H9 (cell line): ENCODE measurements at regions not wholly inside any gene's neighbourhood (a gene's known extent, or its start where the extent isn't known, plus 50 kb on each side); places are given as distances from the start of the nearest gene placed in this dataset.

Experiments
- DNase-seq: peaks from one replicate; pipeline ENCODE4 v3.0.0-alpha.2; 2017
- H2AFZ ChIP-seq: one replicate; pipeline ENCODE4 v1.6.1; 2013; ENCODE audit warnings: mild to moderate bottlenecking, low read length, control low read depth, moderate library complexity
- H2AK5ac ChIP-seq: 2 replicates; pipeline ENCODE4 v1.6.1; 2013; ENCODE audit warnings: low read length, control low read depth, mixed read lengths; ENCODE audit not compliant: insufficient read length
- H2BK120ac ChIP-seq: one replicate; pipeline ENCODE4 v1.6.1; 2013; ENCODE audit warnings: low read depth, mild to moderate bottlenecking, low read length, control low read depth, inconsistent platforms; ENCODE audit not compliant: poor library complexity, severe bottlenecking
- H2BK12ac ChIP-seq: 2 replicates; pipeline ENCODE4 v1.6.1; 2013; ENCODE audit warnings: low read length, control low read depth, mixed read lengths, low read depth; ENCODE audit not compliant: insufficient read length
- H2BK15ac ChIP-seq: 2 replicates; pipeline ENCODE4 v1.6.1; 2013; ENCODE audit warnings: low read depth, low read length, control low read depth
- H2BK20ac ChIP-seq: one replicate; pipeline ENCODE4 v1.6.1; 2013; ENCODE audit warnings: low read depth, mild to moderate bottlenecking, low read length, control low read depth, inconsistent platforms; ENCODE audit not compliant: poor library complexity, severe bottlenecking
- H2BK5ac ChIP-seq: 2 replicates; pipeline ENCODE4 v1.6.1; 2013; ENCODE audit warnings: low read length, control low read depth, mixed read lengths; ENCODE audit not compliant: insufficient read length
- H3K14ac ChIP-seq: 2 replicates; pipeline ENCODE4 v1.6.1; 2013; ENCODE audit warnings: low read length, control low read depth; ENCODE audit not compliant: insufficient read depth
- H3K18ac ChIP-seq: 2 replicates; pipeline ENCODE4 v1.6.1; 2013; ENCODE audit warnings: low read depth, mild to moderate bottlenecking, mixed read lengths, low read length, control low read depth; ENCODE audit not compliant: insufficient read length
- H3K23ac ChIP-seq: 2 replicates; pipeline ENCODE4 v1.6.1; 2013; ENCODE audit warnings: low read length, control low read depth, mixed read lengths, low read depth; ENCODE audit not compliant: insufficient read length
- H3K23me2 ChIP-seq: 2 replicates; pipeline ENCODE4 v1.6.1; 2013; ENCODE audit warnings: low read depth, mild to moderate bottlenecking, mixed read lengths, low read length, control low read depth; ENCODE audit not compliant: insufficient read length, poor library complexity, severe bottlenecking
- H3K27ac ChIP-seq: 2 replicates; pipeline ENCODE4 v1.5.1; 2013; ENCODE audit warnings: low read length, control low read depth, mixed read lengths, low read depth; ENCODE audit not compliant: insufficient read length
- H3K27me3 ChIP-seq: 2 replicates; pipeline ENCODE4 v1.6.1; 2013; ENCODE audit warnings: low read length, control low read depth, inconsistent platforms; ENCODE audit not compliant: insufficient read depth
- H3K4ac ChIP-seq: 2 replicates; pipeline ENCODE4 v1.6.1; 2013; ENCODE audit warnings: low read depth, mild to moderate bottlenecking, control low read depth, inconsistent platforms, low read length, moderate library complexity
- H3K4me1 ChIP-seq: 2 replicates; pipeline ENCODE4 v1.6.1; 2013; ENCODE audit warnings: low read length, control low read depth, inconsistent platforms; ENCODE audit not compliant: insufficient read depth
- H3K4me2 ChIP-seq: 2 replicates; pipeline ENCODE4 v1.6.1; 2013; ENCODE audit warnings: low read length, control low read depth, mixed read lengths; ENCODE audit not compliant: insufficient read length, insufficient read depth
- H3K56ac ChIP-seq: 2 replicates; pipeline ENCODE4 v1.6.1; 2013; ENCODE audit warnings: low read depth, mild to moderate bottlenecking, mixed read lengths, low read length, control low read depth; ENCODE audit not compliant: insufficient read length
- H3K79me1 ChIP-seq: 2 replicates; pipeline ENCODE4 v1.6.1; 2013; ENCODE audit warnings: low read depth, mild to moderate bottlenecking, moderate library complexity, low read length, control low read depth, inconsistent platforms; ENCODE audit not compliant: insufficient read depth, poor library complexity, severe bottlenecking
- H3K79me2 ChIP-seq: 2 replicates; pipeline ENCODE4 v1.6.1; 2013; ENCODE audit warnings: low read length, control low read depth, inconsistent platforms; ENCODE audit not compliant: insufficient read depth
- H3K9ac ChIP-seq: 2 replicates; pipeline ENCODE4 v1.6.1; 2013; ENCODE audit warnings: low read length, control low read depth, mixed read lengths; ENCODE audit not compliant: insufficient read length; ENCODE audit errors: extremely low read depth
- H3K9me3 ChIP-seq: one replicate; pipeline ENCODE4 v1.6.1; 2013; ENCODE audit warnings: low read depth, low read length, inconsistent platforms; ENCODE audit not compliant: control insufficient read depth
- H3T11ph ChIP-seq: one replicate; pipeline ENCODE4 v1.6.1; 2013; ENCODE audit warnings: mild to moderate bottlenecking, low read length, control low read depth, inconsistent platforms
- H4K20me1 ChIP-seq: one replicate; pipeline ENCODE4 v1.6.1; 2013; ENCODE audit not compliant: control insufficient read depth, insufficient read length, insufficient read depth
- H4K5ac ChIP-seq: 2 replicates; pipeline ENCODE4 v1.6.1; 2013; ENCODE audit warnings: low read depth, mild to moderate bottlenecking, mixed read lengths, low read length, control low read depth; ENCODE audit not compliant: insufficient read length
- H4K8ac ChIP-seq: replicated peaks from 2 replicates; pipeline ENCODE4 v1.6.1; 2013; ENCODE audit warnings: low read length, control low read depth, mixed read lengths, low read depth; ENCODE audit not compliant: insufficient read length
- H4K91ac ChIP-seq: 2 replicates; pipeline ENCODE4 v1.6.1; 2013; ENCODE audit warnings: low read depth, mild to moderate bottlenecking, moderate library complexity, mixed read lengths, low read length, control low read depth; ENCODE audit not compliant: insufficient read length
- H3K27ac Mint-ChIP-seq, 3 experiments: 2 replicates in 2 of 3; 3 replicates in 1 of 3; pipeline ENCODE4 v1.8.0; 2020 to 2021; ENCODE audit warnings: mixed read lengths in 3 of 3, mild to moderate bottlenecking in 1 of 3, moderate library complexity in 1 of 3
- H3K27me3 Mint-ChIP-seq: 2 replicates; pipeline ENCODE4 v1.8.0; 2021; ENCODE audit warnings: low read depth, mild to moderate bottlenecking, moderate library complexity, mixed read lengths
- H3K36me3 Mint-ChIP-seq, 3 experiments: 2 replicates in 2 of 3; 3 replicates in 1 of 3; pipeline ENCODE4 v1.8.0; 2020 to 2021; ENCODE audit warnings: low read depth in 3 of 3, mixed read lengths in 3 of 3; ENCODE audit not compliant: insufficient read depth in 1 of 3
- H3K4me1 Mint-ChIP-seq, 2 experiments: 2 replicates each; pipeline ENCODE4 v1.8.0; 2020; ENCODE audit warnings: mixed read lengths in 2 of 2
- H3K4me3 Mint-ChIP-seq, 2 experiments: 2 replicates in 1 of 2; 3 replicates in 1 of 2; pipeline ENCODE4 v1.8.0; 2020 to 2021; ENCODE audit warnings: mild to moderate bottlenecking in 2 of 2, mixed read lengths in 2 of 2, moderate library complexity in 1 of 2
- H3K9me3 Mint-ChIP-seq, 2 experiments: 2 replicates in 1 of 2; 3 replicates in 1 of 2; pipeline ENCODE4 v1.8.0; 2020; ENCODE audit warnings: mild to moderate bottlenecking in 2 of 2, mixed read lengths in 2 of 2, moderate library complexity in 1 of 2
- CTCF ChIP-seq: fragments of 200-600 bp; sonication (generic); conservative IDR thresholded peaks from 3 replicates; pipeline ENCODE4 v1.8.0; 2021; ENCODE audit warnings: antibody characterized with exemption, mild to moderate bottlenecking
- WGBS: extraction: QIAGEN DNeasy Blood & Tissue Kit; methylation state at CpG from one replicate; pipeline ENCODE4 v1.1.7; 2013; ENCODE audit warnings: missing lambda C conversion rate, low lambda C conversion rate, mixed read lengths; ENCODE audit not compliant: insufficient read length; ENCODE audit errors: extremely low coverage; 5-methylcytosine and 5-hydroxymethylcytosine counted together

- Histone ChIP-seq H2AK5ac (no peak overlapping the region), H3K23me2 (no peaks in the 10 kb centered on the region), H4K91ac (no peak overlapping the region), H3K79me2 (no peaks in the 10 kb centered on the region), H3K56ac (no peak overlapping the region), H3K27ac (no peak overlapping the region), H3K4me2 (no peak overlapping the region), H2BK5ac (no peak overlapping the region), H3K4me1 (no peaks in the 10 kb centered on the region), H3K9me3 (peaks cover 89% of the 10 kb centered on the region), H3K9ac (no peak overlapping the region), H3K14ac (no peak overlapping the region), H3K4ac (no peak overlapping the region), H2BK20ac (no peak overlapping the region), H4K20me1 (no peaks in the 10 kb centered on the region), H4K8ac (no peak overlapping the region), H3K23ac (no peak overlapping the region), H3K27me3 (no peaks in the 10 kb centered on the region), H3K18ac (no peak overlapping the region), H3T11ph (no peak overlapping the region), H2BK120ac (no peak overlapping the region), H4K5ac (no peak overlapping the region), H2BK12ac (no peak overlapping the region), H2AFZ (no peak overlapping the region), H3K79me1 (no peaks in the 10 kb centered on the region), H2BK15ac (no peak overlapping the region)
- H3K27me3 Mint-ChIP-seq = no peaks in the 10 kb centered on the region; the same call in 1 of the 2 replicates
- H3K9me3 Mint-ChIP-seq = peaks cover 93 to 95% of the 10 kb centered on the region in 2 experiments
- WGBS = no CpG with 5 or more reads among the region's 6 CpGs
- DNase-seq = no peak
- H3K27ac Mint-ChIP-seq = no peak overlapping the region
- peaks cover 13 to 31% (median 19%) of the 10 kb centered on the region in 3 experiments; a peak in 6 of 7 replicates for H3K36me3 Mint-ChIP-seq
- no peaks in the 10 kb centered on the region for H3K4me1 Mint-ChIP-seq
- no peak overlapping the region for H3K4me3 Mint-ChIP-seq
- no peak for TF ChIP-seq CTCF
Observed at GRCh38 chr7:57399251-57399940, 50.6 kb upstream of the ZNF716 start.
